ENCODE measurements at regions not wholly inside any gene's neighbourhood (a gene's known extent, or its start where the extent isn't known, plus 50 kb on each side); places are given as distances from the start of the nearest gene placed in this dataset.

DNA sequence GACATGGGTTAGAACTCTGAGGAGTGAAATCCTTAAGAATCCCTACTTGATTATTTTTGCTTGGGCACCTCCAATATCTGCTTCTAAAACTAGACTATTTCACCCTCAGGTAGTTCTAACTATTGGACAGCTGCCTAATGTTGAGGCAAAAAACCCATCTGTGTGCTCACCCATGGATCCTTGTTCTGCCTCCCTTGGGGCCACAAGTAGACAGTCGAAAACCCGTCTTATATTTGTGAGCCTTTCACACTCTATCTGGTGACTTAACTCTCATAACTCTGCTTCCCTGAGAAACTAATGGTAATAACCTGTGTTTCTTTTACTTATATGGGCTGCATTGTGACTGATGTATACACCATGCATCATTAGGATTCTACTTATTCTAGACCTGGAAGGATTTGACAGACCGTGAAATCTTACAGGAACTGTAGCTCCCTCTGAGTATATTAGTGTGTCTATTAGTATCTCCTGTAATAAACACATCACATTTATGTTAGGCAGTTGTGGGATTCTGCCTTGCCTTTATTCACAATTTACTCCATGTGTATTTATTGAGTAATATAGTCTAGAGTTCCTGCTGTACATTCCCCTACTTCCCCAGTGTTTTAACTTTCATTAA, 94.6 kb upstream of the SGCD start:
- H3K4me1 Mint-ChIP-seq = no peaks in the 10 kb centered on the region
- CTCF ChIA-PET = no interaction called here

DNA sequence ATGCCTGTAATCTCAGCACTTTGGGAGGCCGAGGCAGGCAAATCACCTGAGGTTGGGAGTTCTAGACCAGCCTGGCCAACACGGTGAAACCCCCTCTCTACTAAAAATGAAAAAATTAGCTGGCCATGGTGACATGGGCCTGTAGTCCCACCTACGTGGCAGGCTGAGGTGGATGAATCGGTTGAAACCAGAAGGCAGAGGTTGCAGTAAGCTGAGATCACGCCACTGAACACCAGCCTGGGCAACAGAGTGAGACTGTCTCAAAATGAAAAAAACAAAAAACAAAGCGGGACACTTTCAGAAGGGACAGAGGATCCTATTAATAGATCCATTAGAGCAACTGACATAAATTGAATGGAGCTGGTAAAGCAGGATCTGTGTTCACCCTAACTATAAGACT, 89.6 kb upstream of the SGCD start:
- ChIA-PET CTCF (no interaction called here), POLR2A (no interaction called here)
- DNase-seq (ENCODE audit: low spot score) = no peak
- Mint-ChIP-seq H3K27me3 (ENCODE audit: low read depth) (no peaks in the 10 kb centered on the region), H3K9me3 (no peaks in the 10 kb centered on the region), H3K27ac (no peak overlapping the region), H3K4me3 (no peak overlapping the region), H3K4me1 (no peaks in the 10 kb centered on the region), H3K36me3 (no peaks in the 10 kb centered on the region)
- no peak for ATAC-seq
- TF ChIP-seq, protein P1, sequence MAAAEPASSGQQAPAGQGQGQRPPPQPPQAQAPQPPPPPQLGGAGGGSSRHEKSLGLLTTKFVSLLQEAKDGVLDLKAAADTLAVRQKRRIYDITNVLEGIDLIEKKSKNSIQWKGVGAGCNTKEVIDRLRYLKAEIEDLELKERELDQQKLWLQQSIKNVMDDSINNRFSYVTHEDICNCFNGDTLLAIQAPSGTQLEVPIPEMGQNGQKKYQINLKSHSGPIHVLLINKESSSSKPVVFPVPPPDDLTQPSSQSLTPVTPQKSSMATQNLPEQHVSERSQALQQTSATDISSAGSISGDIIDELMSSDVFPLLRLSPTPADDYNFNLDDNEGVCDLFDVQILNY (CRISPR knock-in tag; IDR thresholded peaks at IDR 0.05) = no peak
- TF ChIP-seq, protein P2, sequence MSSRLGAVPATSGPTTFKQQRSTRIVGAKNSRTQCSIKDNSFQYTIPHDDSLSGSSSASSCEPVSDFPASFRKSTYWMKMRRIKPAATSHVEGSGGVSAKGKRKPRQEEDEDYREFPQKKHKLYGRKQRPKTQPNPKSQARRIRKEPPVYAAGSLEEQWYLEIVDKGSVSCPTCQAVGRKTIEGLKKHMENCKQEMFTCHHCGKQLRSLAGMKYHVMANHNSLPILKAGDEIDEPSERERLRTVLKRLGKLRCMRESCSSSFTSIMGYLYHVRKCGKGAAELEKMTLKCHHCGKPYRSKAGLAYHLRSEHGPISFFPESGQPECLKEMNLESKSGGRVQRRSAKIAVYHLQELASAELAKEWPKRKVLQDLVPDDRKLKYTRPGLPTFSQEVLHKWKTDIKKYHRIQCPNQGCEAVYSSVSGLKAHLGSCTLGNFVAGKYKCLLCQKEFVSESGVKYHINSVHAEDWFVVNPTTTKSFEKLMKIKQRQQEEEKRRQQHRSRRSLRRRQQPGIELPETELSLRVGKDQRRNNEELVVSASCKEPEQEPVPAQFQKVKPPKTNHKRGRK (CRISPR knock-in tag; IDR thresholded peaks at IDR 0.05; ENCODE audit: borderline replicate concordance) = no peak
- TF ChIP-seq GTF2I (CRISPR knock-in tag; conservative IDR thresholded peaks at IDR 0.05) = no peak
- TF ChIP-seq SMAD4 (CRISPR knock-in tag; IDR thresholded peaks at IDR 0.05) = no peak
- TF ChIP-seq, protein P3, sequence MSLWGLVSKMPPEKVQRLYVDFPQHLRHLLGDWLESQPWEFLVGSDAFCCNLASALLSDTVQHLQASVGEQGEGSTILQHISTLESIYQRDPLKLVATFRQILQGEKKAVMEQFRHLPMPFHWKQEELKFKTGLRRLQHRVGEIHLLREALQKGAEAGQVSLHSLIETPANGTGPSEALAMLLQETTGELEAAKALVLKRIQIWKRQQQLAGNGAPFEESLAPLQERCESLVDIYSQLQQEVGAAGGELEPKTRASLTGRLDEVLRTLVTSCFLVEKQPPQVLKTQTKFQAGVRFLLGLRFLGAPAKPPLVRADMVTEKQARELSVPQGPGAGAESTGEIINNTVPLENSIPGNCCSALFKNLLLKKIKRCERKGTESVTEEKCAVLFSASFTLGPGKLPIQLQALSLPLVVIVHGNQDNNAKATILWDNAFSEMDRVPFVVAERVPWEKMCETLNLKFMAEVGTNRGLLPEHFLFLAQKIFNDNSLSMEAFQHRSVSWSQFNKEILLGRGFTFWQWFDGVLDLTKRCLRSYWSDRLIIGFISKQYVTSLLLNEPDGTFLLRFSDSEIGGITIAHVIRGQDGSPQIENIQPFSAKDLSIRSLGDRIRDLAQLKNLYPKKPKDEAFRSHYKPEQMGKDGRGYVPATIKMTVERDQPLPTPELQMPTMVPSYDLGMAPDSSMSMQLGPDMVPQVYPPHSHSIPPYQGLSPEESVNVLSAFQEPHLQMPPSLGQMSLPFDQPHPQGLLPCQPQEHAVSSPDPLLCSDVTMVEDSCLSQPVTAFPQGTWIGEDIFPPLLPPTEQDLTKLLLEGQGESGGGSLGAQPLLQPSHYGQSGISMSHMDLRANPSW (CRISPR knock-in tag; conservative IDR thresholded peaks at IDR 0.05; ENCODE audit: low read depth) = no peak
- TF ChIP-seq, protein P4, sequence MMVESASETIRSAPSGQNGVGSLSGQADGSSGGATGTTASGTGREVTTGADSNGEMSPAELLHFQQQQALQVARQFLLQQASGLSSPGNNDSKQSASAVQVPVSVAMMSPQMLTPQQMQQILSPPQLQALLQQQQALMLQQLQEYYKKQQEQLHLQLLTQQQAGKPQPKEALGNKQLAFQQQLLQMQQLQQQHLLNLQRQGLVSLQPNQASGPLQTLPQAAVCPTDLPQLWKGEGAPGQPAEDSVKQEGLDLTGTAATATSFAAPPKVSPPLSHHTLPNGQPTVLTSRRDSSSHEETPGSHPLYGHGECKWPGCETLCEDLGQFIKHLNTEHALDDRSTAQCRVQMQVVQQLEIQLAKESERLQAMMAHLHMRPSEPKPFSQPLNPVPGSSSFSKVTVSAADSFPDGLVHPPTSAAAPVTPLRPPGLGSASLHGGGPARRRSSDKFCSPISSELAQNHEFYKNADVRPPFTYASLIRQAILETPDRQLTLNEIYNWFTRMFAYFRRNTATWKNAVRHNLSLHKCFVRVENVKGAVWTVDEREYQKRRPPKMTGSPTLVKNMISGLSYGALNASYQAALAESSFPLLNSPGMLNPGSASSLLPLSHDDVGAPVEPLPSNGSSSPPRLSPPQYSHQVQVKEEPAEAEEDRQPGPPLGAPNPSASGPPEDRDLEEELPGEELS (CRISPR knock-in tag; IDR thresholded peaks at IDR 0.05) = no peak
- TF ChIP-seq, protein P5, sequence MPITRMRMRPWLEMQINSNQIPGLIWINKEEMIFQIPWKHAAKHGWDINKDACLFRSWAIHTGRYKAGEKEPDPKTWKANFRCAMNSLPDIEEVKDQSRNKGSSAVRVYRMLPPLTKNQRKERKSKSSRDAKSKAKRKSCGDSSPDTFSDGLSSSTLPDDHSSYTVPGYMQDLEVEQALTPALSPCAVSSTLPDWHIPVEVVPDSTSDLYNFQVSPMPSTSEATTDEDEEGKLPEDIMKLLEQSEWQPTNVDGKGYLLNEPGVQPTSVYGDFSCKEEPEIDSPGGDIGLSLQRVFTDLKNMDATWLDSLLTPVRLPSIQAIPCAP (CRISPR knock-in tag; IDR thresholded peaks at IDR 0.05) = no peak
- TF ChIP-seq, protein P6, sequence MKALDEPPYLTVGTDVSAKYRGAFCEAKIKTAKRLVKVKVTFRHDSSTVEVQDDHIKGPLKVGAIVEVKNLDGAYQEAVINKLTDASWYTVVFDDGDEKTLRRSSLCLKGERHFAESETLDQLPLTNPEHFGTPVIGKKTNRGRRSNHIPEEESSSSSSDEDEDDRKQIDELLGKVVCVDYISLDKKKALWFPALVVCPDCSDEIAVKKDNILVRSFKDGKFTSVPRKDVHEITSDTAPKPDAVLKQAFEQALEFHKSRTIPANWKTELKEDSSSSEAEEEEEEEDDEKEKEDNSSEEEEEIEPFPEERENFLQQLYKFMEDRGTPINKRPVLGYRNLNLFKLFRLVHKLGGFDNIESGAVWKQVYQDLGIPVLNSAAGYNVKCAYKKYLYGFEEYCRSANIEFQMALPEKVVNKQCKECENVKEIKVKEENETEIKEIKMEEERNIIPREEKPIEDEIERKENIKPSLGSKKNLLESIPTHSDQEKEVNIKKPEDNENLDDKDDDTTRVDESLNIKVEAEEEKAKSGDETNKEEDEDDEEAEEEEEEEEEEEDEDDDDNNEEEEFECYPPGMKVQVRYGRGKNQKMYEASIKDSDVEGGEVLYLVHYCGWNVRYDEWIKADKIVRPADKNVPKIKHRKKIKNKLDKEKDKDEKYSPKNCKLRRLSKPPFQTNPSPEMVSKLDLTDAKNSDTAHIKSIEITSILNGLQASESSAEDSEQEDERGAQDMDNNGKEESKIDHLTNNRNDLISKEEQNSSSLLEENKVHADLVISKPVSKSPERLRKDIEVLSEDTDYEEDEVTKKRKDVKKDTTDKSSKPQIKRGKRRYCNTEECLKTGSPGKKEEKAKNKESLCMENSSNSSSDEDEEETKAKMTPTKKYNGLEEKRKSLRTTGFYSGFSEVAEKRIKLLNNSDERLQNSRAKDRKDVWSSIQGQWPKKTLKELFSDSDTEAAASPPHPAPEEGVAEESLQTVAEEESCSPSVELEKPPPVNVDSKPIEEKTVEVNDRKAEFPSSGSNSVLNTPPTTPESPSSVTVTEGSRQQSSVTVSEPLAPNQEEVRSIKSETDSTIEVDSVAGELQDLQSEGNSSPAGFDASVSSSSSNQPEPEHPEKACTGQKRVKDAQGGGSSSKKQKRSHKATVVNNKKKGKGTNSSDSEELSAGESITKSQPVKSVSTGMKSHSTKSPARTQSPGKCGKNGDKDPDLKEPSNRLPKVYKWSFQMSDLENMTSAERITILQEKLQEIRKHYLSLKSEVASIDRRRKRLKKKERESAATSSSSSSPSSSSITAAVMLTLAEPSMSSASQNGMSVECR (CRISPR knock-in tag; IDR thresholded peaks at IDR 0.05; ENCODE audit: borderline replicate concordance) = no peak

More for the DNA sequence above, 94.6 kb upstream of the SGCD start:
- H3K36me3 Mint-ChIP-seq = no peaks in the 10 kb centered on the region
- H3K9me3 Mint-ChIP-seq = peaks cover 13% of the 10 kb centered on the region
- no peak overlapping the region for H3K27ac Mint-ChIP-seq
- POLR2A ChIA-PET = no interaction called here
- ATAC-seq (no peak), DNase-seq (ENCODE audit: low spot score) (no peak)
- H3K4me3 Mint-ChIP-seq = no peak overlapping the region
- no peaks in the 10 kb centered on the region for H3K27me3 Mint-ChIP-seq (ENCODE audit: low read depth)
- TF ChIP-seq ZNF138 (CRISPR knock-in tag; conservative IDR thresholded peaks at IDR 0.05) = no peak
- no peak for TF ChIP-seq ESRRA (CRISPR knock-in tag; IDR thresholded peaks at IDR 0.05; ENCODE audit: borderline replicate concordance)
- TF ChIP-seq JAZF1 (CRISPR knock-in tag; IDR thresholded peaks at IDR 0.05) = no peak
- no peak for TF ChIP-seq FOXP1 (CRISPR knock-in tag; IDR thresholded peaks at IDR 0.05; ENCODE audit: borderline replicate concordance)
- no peak for TF ChIP-seq SMAD4 (CRISPR knock-in tag; IDR thresholded peaks at IDR 0.05)
- TF ChIP-seq, protein P7, sequence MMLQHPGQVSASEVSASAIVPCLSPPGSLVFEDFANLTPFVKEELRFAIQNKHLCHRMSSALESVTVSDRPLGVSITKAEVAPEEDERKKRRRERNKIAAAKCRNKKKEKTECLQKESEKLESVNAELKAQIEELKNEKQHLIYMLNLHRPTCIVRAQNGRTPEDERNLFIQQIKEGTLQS (CRISPR knock-in tag; conservative IDR thresholded peaks at IDR 0.05) = no peak
- TF ChIP-seq, protein P8, sequence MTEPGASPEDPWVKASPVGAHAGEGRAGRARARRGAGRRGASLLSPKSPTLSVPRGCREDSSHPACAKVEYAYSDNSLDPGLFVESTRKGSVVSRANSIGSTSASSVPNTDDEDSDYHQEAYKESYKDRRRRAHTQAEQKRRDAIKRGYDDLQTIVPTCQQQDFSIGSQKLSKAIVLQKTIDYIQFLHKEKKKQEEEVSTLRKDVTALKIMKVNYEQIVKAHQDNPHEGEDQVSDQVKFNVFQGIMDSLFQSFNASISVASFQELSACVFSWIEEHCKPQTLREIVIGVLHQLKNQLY (CRISPR knock-in tag; IDR thresholded peaks at IDR 0.05) = no peak
- no peak for TF ChIP-seq ZNF232 (CRISPR knock-in tag; IDR thresholded peaks at IDR 0.05)
- no peak for TF ChIP-seq ZNF263 (CRISPR knock-in tag; IDR thresholded peaks at IDR 0.05; ENCODE audit: low read depth)
- TF ChIP-seq, protein P9, sequence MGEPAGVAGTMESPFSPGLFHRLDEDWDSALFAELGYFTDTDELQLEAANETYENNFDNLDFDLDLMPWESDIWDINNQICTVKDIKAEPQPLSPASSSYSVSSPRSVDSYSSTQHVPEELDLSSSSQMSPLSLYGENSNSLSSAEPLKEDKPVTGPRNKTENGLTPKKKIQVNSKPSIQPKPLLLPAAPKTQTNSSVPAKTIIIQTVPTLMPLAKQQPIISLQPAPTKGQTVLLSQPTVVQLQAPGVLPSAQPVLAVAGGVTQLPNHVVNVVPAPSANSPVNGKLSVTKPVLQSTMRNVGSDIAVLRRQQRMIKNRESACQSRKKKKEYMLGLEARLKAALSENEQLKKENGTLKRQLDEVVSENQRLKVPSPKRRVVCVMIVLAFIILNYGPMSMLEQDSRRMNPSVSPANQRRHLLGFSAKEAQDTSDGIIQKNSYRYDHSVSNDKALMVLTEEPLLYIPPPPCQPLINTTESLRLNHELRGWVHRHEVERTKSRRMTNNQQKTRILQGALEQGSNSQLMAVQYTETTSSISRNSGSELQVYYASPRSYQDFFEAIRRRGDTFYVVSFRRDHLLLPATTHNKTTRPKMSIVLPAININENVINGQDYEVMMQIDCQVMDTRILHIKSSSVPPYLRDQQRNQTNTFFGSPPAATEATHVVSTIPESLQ (CRISPR knock-in tag; IDR thresholded peaks at IDR 0.05) = no peak
- TF ChIP-seq NR3C1 (CRISPR knock-in tag; conservative IDR thresholded peaks at IDR 0.05; ENCODE audit: low read depth) = no peak
